ENCODE measurements at regions not wholly inside any gene's neighbourhood (a gene's known extent, or its start where the extent isn't known, plus 50 kb on each side); places are given as distances from the start of the nearest gene placed in this dataset.
A peak's percentile ranks its signal among the peaks of the same experiment; 100 is the strongest.
"Not testable (repeated sequence)": the region's sequence is repeated elsewhere in the genome, so short reads cannot be mapped to it uniquely, and the experiment has no call there.

GRCh38 chr1:55464550-55464949, 249.4 kb upstream of the USP24 start:
- DNase-seq, result no peak

- peak; percentile 5 for DNase-seq
Measured at GRCh38 chr1:55463814-55464475, 248.8 kb upstream of the USP24 start.

- DNase-seq, result no peak
Measured at GRCh38 chr1:55457874-55458273, 242.7 kb upstream of the USP24 start.

DNA sequence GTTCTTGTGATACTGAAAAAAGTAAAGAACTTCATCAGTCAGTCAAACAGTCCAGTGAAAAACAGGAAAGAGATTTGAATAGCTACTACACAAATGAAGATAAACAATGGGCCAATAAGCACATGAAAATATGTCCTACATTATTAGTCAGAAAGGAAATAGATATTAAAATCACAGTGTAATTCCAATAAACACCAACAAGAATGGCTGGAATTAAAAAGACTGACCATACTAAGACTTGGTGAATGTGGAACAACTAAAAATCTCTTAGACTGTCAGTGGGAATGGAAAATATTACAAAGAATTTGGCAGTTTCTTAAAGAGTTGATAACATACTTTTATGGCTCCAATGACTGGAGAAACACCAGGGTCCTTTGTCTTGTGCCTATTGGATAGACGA, 241.8 kb upstream of the USP24 start:
- no peak for DNase-seq

GRCh38 chr1:55448261-55448660, 233.1 kb upstream of the USP24 start:
- DNase-seq, result no peak

GRCh38 chr1:55447488-55447887, 232.3 kb upstream of the USP24 start:
- DNase-seq, result no peak

DNA sequence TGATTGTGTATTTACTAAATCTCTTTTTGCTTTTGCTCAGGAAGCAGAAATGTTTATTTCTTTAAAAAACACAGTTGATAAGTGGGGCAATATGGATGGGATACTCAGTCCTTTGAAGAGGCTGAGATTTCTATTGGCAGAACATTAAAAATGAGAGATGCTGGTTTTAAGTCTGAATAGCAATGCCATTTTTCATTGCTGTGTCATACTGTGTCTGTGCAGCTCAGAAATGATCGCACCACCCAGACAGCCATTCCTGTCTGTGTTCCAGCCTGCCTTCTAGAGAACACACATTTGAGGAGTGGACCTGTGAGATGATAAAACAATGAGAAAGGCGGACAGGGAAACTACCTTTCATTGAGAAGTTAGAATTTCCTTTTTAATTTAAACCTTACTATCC, 231.2 kb upstream of the USP24 start:
- DNase-seq, result no peak

- peak; percentile 39 for DNase-seq
Measured at GRCh38 chr1:55445416-55445815, 230.3 kb upstream of the USP24 start.

GRCh38 chr1:55444667-55445066, 229.5 kb upstream of the USP24 start:
- DNase-seq, result no peak

- no peak for DNase-seq
Measured at GRCh38 chr1:55443175-55443915, 228.2 kb upstream of the USP24 start.

- DNase-seq, result no peak
Measured at GRCh38 chr1:55441489-55441888, 226.3 kb upstream of the USP24 start.

GRCh38 chr1:55437692-55438091, 222.5 kb upstream of the USP24 start:
- no peak for DNase-seq

- DNase-seq, result not testable (repeated sequence)
Measured at GRCh38 chr1:55430720-55431119, 215.6 kb upstream of the USP24 start.

- DNase-seq, result not testable (repeated sequence)
Measured at GRCh38 chr1:55430206-55430605, 215.0 kb upstream of the USP24 start.

DNA sequence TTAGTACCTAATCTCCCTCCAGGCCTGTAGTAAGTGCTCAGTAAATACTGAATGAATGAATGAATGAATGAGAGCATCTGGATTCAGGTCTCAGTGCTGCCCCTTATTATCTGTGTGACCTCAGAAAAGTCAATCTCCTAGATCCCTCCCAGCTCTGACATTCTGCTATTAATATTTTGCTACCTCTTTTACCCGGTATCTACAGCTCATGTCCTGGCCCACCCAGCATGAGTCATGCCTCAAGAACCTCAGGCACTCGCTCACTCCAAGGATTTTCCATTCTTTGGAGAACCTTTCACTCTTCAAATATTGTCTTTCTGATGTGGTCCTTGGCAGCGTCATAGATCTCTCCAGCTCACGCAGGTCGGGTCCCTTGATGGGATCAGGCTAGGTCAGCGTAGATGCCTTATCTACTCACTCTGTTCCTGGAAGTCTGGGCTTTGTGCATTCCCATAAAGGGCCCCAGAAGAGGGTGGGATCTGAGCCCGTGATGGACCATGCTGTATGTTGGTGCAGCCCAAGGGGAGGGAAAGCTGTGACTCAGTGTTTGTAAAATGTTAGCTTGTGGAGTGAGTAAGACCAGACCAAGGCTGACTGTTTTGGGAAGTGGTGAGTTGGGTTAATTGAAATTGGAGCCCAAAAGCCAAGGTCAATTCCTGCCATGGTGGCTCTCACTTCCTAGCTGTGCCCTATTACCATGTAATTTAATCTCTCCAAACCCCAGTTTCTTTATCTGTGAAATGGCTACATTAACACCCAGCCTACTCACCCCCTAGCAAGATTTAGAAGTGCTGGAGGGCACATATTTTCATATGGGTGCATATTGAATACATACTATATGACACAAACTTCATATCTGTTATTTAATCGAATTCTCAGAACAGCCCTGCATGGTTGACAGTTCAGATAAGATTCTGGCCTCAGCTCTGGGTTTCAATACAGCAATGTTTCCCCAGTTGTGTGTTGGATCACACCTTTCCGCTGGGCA, 214.1 kb upstream of the USP24 start:
- DNase-seq, result no peak

- DNase-seq, result no peak
Measured at GRCh38 chr1:55428231-55428630, 213.1 kb upstream of the USP24 start.

GRCh38 chr1:55427606-55428005, 212.4 kb upstream of the USP24 start:
- no peak for DNase-seq

DNA sequence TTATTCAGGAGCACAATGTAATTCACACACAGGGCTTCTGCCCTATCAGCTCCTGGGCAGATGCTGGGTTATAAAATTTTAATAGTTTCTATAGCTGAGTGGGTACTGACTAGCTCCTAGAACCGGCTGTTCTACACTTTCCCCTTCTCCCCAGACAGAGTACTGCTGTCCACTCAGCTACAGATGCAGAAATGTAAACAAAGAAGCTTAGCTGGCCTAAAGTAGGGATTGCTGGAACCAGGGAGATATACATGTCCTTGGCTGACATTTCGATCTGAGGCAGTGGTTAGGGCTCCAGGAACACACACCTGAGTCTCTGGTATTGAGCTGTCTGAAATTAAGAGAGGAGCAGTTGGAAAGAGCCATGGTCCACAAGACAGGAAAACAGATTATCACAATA, 211.5 kb upstream of the USP24 start:
- no peak for DNase-seq

DNA sequence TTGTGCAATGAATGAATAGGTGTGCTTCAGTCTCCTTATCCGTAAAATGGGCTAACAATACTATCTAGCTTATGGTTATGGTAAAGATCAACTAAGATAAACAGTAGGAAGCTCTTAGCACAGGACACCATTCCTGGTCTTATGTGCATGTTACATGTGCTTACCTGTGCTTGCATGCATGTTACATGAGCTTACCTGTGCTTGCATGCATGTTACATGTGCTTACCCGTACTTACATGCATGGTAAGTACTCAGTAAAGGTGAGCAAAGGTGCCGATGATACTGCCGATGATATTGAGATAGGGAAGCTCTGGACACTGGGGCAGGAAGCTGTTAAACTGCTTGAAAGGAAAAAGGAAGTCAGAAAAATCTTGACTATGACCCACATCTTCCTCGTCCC, 211.0 kb upstream of the USP24 start:
- DNase-seq, result no peak

DNA sequence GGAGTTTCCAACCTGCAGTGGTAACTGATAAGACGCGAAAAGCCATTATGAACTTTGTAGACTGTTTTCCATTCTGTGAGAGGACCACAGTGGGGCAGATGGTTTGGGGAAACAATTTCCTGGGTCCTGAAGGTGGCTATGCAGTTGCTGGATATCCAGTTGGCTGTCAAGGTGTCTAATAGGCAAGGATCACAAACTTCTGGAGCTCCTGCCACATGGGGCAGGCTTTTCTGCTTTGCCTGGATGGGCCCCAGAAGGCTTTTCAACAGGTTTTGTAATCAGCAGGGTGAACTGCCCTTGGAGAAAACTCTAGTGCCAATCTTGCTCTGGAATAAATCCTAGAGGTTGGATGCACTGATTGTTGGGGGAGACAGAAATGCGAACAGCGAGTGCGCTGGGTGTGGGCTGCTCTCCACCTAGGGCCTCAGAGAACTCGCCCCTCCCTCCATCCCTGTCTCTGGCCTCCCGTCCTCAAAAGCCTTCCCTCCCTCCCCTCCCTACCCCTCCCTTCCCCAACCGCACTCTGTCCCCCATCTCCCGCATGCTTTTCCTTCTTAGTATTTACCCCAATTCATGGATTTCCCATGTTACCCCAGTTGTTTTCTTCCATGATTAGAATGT, 210.3 kb upstream of the USP24 start:
- DNase-seq, result no peak

GRCh38 chr1:55423376-55423775, 208.2 kb upstream of the USP24 start:
- DNase-seq, result no peak

DNA sequence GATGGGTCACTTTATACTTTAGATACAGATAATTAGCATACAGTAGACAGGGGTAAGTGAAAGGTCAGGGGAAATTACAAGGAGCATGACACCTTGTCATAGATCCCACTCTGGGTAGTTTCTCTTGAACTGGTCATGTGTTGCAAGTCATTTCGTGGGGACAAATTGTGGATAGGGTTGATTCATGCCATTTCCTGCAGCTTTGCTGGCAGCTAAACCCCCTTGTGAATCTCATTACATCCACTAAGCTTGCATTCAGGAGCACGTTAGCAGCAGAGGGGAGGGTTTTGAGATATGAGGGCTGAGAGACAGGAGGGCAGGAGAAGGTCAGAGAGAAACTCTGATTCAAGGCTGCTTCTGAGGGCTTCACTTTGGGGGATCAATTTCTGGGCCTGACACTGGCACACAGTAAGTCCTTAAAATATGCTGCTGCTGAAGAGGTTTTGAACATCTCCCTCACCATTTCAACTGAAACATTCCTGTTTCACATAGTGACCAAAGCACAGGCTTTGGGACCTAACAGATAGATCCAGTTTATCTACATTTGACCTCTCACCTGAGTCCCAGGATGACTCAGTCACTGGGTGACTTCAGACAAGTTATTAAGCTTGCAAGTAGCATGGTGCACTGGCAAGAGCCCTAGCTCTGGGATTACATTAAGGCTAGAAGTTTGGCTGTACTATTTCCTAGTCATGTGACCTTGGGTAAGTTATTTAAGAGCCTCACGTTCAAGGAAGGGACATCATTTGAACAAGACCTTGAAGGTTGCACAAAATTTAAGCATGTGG, 206.0 kb upstream of the USP24 start:
- DNase-seq, result no peak
